Mesothelial cell of epicardium (in vitro differentiated cells): ENCODE measurements at regions not wholly inside any gene's neighbourhood (a gene's known extent, or its start where the extent isn't known, plus 50 kb on each side); places are given as distances from the start of the nearest gene placed in this dataset.

Experiments
- DNase-seq, 2 experiments: peaks; one replicate each; pipeline ENCODE4 v3.0.0; 2021; ENCODE audit warnings: low spot score in 2 of 2; ENCODE audit not compliant: unreplicated experiment in 2 of 2
- H3K27ac Mint-ChIP-seq: 2 replicates; pipeline ENCODE4 v1.8.0; 2021; ENCODE audit warnings: mixed read lengths
- H3K27me3 Mint-ChIP-seq: 2 replicates; pipeline ENCODE4 v1.8.0; 2021; ENCODE audit warnings: low read depth, mixed read lengths
- H3K36me3 Mint-ChIP-seq: 2 replicates; pipeline ENCODE4 v1.8.0; 2021; ENCODE audit warnings: mixed read lengths
- H3K4me1 Mint-ChIP-seq: 2 replicates; pipeline ENCODE4 v1.8.0; 2021; ENCODE audit warnings: mixed read lengths
- H3K4me3 Mint-ChIP-seq: 2 replicates; pipeline ENCODE4 v1.8.0; 2021; ENCODE audit warnings: mild to moderate bottlenecking, moderate library complexity, mixed read lengths
- H3K9me3 Mint-ChIP-seq: 2 replicates; pipeline ENCODE4 v1.8.0; 2021; ENCODE audit warnings: mixed read lengths
- CTCF ChIP-seq: fragments of 200-600 bp; sonication (generic); IDR thresholded peaks from one replicate; pipeline ENCODE4 v1.5.0; 2021; ENCODE audit warnings: antibody characterized with exemption; ENCODE audit not compliant: unreplicated experiment

GRCh38 chr7:72524037-72524436 is 111.9 kb upstream of the CALN1 start:
- H3K4me3 Mint-ChIP-seq = no peak overlapping the region
- TF ChIP-seq CTCF = no peak

GRCh38 chr7:72504061-72504706 is 92.0 kb upstream of the CALN1 start:
- no peaks in the 10 kb centered on the region for H3K9me3 Mint-ChIP-seq
- H3K4me1 Mint-ChIP-seq = peaks cover 11% of the 10 kb centered on the region
- no peak for TF ChIP-seq CTCF

More at GRCh38 chr7:72524037-72524436, 111.9 kb upstream of the CALN1 start:
- H3K36me3 Mint-ChIP-seq = no peaks in the 10 kb centered on the region
- H3K27me3 Mint-ChIP-seq = no peaks in the 10 kb centered on the region
- peaks cover 3% of the 10 kb centered on the region for H3K9me3 Mint-ChIP-seq
- no peaks in the 10 kb centered on the region for H3K4me1 Mint-ChIP-seq
- no peak overlapping the region for H3K27ac Mint-ChIP-seq
- DNase-seq = no peak

GRCh38 chr7:72503644-72504043 is 91.5 kb upstream of the CALN1 start:
- H3K4me1 Mint-ChIP-seq = peaks cover 11% of the 10 kb centered on the region
- H3K36me3 Mint-ChIP-seq = no peaks in the 10 kb centered on the region
- DNase-seq = no peak
- H3K4me3 Mint-ChIP-seq = no peak overlapping the region
- H3K27ac Mint-ChIP-seq = no peak overlapping the region
- H3K27me3 Mint-ChIP-seq = peaks cover 13% of the 10 kb centered on the region
- no peak for TF ChIP-seq CTCF
- no peaks in the 10 kb centered on the region for H3K9me3 Mint-ChIP-seq

More at GRCh38 chr7:72504061-72504706, 92.0 kb upstream of the CALN1 start:
- H3K27ac Mint-ChIP-seq = no peak overlapping the region
- no peaks in the 10 kb centered on the region for H3K36me3 Mint-ChIP-seq
- peaks cover 16% of the 10 kb centered on the region for H3K27me3 Mint-ChIP-seq
- no peak overlapping the region for H3K4me3 Mint-ChIP-seq
- DNase-seq = no peak

- H3K4me1 Mint-ChIP-seq = no peaks in the 10 kb centered on the region
- no peak overlapping the region for H3K27ac Mint-ChIP-seq
- no peak overlapping the region for H3K4me3 Mint-ChIP-seq
- H3K9me3 Mint-ChIP-seq = peaks cover 12% of the 10 kb centered on the region
- H3K27me3 Mint-ChIP-seq = peaks cover 35% of the 10 kb centered on the region
- peaks cover 2% of the 10 kb centered on the region for H3K36me3 Mint-ChIP-seq
- no peak for DNase-seq
- no peak for TF ChIP-seq CTCF
Measured at GRCh38 chr7:72494807-72495206, 82.7 kb upstream of the CALN1 start.

- DNase-seq = peak; percentile 50 to 72
- Mint-ChIP-seq H3K36me3 (peaks cover 2% of the 10 kb centered on the region), H3K27me3 (peaks cover 42% of the 10 kb centered on the region), H3K9me3 (peaks cover 12% of the 10 kb centered on the region), H3K4me3 (no peak overlapping the region), H3K4me1 (no peaks in the 10 kb centered on the region), H3K27ac (no peak overlapping the region)
- TF ChIP-seq CTCF = peak; percentile 85
Measured at GRCh38 chr7:72493850-72494661, 81.9 kb upstream of the CALN1 start.
